ENCODE measurements at regions not wholly inside any gene's neighbourhood (a gene's known extent, or its start where the extent isn't known, plus 50 kb on each side); places are given as distances from the start of the nearest gene placed in this dataset.

DNA sequence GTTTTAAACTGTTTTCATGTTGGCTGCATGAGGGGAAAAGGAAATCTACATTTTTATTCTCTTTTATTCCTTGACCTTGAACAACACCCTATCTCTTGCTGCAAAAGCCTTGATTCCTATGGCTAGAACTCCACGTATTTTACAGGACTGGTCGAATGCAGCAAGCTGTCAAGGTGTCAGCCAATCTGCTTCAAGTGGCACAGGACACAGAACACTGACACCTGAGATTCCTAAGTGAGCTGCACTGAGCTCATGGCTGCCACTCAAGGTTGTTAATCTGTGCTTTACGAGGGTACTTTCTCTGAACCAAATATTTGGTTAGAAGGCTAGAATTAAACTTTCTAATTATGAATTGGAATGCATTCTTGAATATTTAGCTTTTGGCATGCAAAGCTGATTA is 349.7 kb upstream of the COBL start:
- TF ChIP-seq EZH2 (IDR thresholded peaks at IDR 0.05; ENCODE audit: low read depth), result no peak
- TF ChIP-seq, protein P1, sequence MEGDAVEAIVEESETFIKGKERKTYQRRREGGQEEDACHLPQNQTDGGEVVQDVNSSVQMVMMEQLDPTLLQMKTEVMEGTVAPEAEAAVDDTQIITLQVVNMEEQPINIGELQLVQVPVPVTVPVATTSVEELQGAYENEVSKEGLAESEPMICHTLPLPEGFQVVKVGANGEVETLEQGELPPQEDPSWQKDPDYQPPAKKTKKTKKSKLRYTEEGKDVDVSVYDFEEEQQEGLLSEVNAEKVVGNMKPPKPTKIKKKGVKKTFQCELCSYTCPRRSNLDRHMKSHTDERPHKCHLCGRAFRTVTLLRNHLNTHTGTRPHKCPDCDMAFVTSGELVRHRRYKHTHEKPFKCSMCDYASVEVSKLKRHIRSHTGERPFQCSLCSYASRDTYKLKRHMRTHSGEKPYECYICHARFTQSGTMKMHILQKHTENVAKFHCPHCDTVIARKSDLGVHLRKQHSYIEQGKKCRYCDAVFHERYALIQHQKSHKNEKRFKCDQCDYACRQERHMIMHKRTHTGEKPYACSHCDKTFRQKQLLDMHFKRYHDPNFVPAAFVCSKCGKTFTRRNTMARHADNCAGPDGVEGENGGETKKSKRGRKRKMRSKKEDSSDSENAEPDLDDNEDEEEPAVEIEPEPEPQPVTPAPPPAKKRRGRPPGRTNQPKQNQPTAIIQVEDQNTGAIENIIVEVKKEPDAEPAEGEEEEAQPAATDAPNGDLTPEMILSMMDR (conservative IDR thresholded peaks at IDR 0.05), result no peak
- H2AFZ ChIP-seq, result no peak overlapping the region
- ChIA-PET CTCF (no interaction called here), POLR2A (ENCODE audit: unreplicated experiment) (no interaction called here)
- no peaks in the 10 kb centered on the region for H3K79me2 ChIP-seq (ENCODE audit: low read depth)
- H3K4me2 ChIP-seq, result no peak overlapping the region
- no peaks in the 10 kb centered on the region for H3K36me3 ChIP-seq (ENCODE audit: low read depth)
- intact Hi-C loops (cut with micrococcal nuclease; ENCODE audit: unreplicated experiment), result no loop called here
- H3K4me1 ChIP-seq (replicated peaks; ENCODE audit: insufficient read depth), result no peaks in the 10 kb centered on the region
- H3F3A ChIP-seq (ENCODE audit: insufficient read depth, low read depth), result no peaks in the 10 kb centered on the region
- H3K27me3 ChIP-seq (ENCODE audit: insufficient read depth, low read depth), result peaks cover 71% of the 10 kb centered on the region
- no peak overlapping the region for H3K27ac ChIP-seq
- no peaks in the 10 kb centered on the region for H3K9me3 ChIP-seq (ENCODE audit: insufficient read depth, low read depth)
- H4K20me1 ChIP-seq (ENCODE audit: insufficient read depth), result no peaks in the 10 kb centered on the region
- DNase-seq, result no peak
- BruUV-seq (replicated peaks), result no TSS peak
- H3K4me3 ChIP-seq, result no peak overlapping the region
- H3K9me2 ChIP-seq (ENCODE audit: insufficient read depth), result no peaks in the 10 kb centered on the region

DNA sequence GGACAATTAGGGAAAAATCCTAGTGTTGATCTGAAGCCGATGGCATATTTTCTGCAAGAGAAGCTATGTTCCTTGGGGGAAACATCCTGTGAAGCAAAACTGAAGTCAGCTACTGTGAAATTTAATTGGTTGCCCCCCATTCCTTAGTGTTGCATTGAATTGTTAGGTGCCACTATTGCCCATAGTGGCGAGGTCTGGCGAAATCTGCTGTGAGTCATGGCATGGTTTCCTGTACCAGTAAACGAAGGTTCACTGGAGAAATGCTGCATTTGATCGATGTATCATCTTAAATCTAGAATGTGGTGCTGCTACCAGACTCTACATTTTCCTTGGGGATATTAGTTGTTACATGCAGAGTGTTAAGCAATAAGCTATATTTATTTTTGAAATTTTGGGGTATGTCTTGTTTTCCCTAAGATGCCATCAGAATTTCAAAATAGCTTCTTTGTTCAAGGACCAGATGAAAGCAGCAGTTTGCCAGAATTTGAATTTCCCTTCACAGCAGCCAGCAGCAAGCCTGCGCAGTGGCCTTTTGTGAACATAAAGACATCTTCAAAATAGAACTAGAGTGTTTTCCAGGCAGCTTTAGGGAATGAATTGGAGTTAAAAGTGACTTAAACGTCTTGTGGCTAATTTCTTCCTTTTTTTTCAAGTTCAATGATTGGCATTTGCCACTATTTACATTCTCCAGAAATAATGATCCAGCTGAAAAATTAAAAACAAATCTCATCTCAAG is 348.6 kb upstream of the COBL start:
- intact Hi-C loops (cut with micrococcal nuclease; ENCODE audit: unreplicated experiment), result no loop called here
- no peak overlapping the region for H3K4me2 ChIP-seq

DNA sequence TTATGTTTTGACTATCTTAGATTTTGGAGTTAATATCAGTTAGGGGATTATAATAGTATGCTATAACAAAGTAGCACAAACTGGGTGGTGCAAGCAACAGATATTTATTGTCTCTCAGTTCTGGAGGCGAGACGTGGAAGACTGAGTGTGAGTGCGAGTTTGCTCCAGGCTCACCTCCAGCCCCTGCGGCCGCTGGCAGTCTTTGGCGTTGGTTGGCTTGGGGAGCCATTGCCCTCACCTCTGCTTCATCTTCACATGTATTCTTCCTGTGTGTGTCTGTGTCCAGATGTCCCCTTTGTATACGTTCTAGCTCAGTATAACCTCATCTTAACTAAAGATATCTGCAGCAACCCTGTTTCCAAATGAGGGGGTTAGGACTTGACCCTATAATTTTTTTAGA is 343.9 kb upstream of the COBL start:
- Histone ChIP-seq H3K9me3 (ENCODE audit: insufficient read depth, low read depth) (no peaks in the 10 kb centered on the region), H3K4me1 (replicated peaks; ENCODE audit: insufficient read depth) (no peaks in the 10 kb centered on the region), H3K27me3 (ENCODE audit: insufficient read depth, low read depth) (peaks cover 80% of the 10 kb centered on the region), H4K20me1 (ENCODE audit: insufficient read depth) (no peaks in the 10 kb centered on the region), H3K27ac (no peak overlapping the region), H3F3A (ENCODE audit: insufficient read depth, low read depth) (no peaks in the 10 kb centered on the region), H3K36me3 (ENCODE audit: low read depth) (no peaks in the 10 kb centered on the region), H3K4me3 (no peak overlapping the region), H3K79me2 (ENCODE audit: low read depth) (no peaks in the 10 kb centered on the region), H3K4me2 (no peak overlapping the region), H2AFZ (no peak overlapping the region), H3K9me2 (ENCODE audit: insufficient read depth) (no peaks in the 10 kb centered on the region)
- intact Hi-C loops (cut with micrococcal nuclease; ENCODE audit: unreplicated experiment), result no loop called here
- ChIA-PET POLR2A (ENCODE audit: unreplicated experiment) (no interaction called here), CTCF (no interaction called here)
- no TSS peak for BruUV-seq (replicated peaks)
- DNase-seq, result peak in 1 of 2 experiments; percentile 3
- TF ChIP-seq, protein P1 (conservative IDR thresholded peaks at IDR 0.05), result no peak
- TF ChIP-seq EZH2 (IDR thresholded peaks at IDR 0.05; ENCODE audit: low read depth), result no peak

More for the DNA sequence above, 348.6 kb upstream of the COBL start:
- H3K27ac ChIP-seq, result no peak overlapping the region
- POLR2A ChIA-PET (ENCODE audit: unreplicated experiment), result no interaction called here
- no peaks in the 10 kb centered on the region for H3F3A ChIP-seq (ENCODE audit: insufficient read depth, low read depth)
- peaks cover 82% of the 10 kb centered on the region for H3K27me3 ChIP-seq (ENCODE audit: insufficient read depth, low read depth)
- H2AFZ ChIP-seq, result no peak overlapping the region
- H3K36me3 ChIP-seq (ENCODE audit: low read depth), result no peaks in the 10 kb centered on the region
- H3K9me2 ChIP-seq (ENCODE audit: insufficient read depth), result no peaks in the 10 kb centered on the region
- DNase-seq, result peak in 1 of 2 experiments; percentile 9
- no TSS peak for BruUV-seq (replicated peaks)
- H3K79me2 ChIP-seq (ENCODE audit: low read depth), result no peaks in the 10 kb centered on the region
- H3K4me1 ChIP-seq (replicated peaks; ENCODE audit: insufficient read depth), result no peaks in the 10 kb centered on the region
- no peaks in the 10 kb centered on the region for H3K9me3 ChIP-seq (ENCODE audit: insufficient read depth, low read depth)
- H3K4me3 ChIP-seq, result no peak overlapping the region
- CTCF ChIA-PET, result no interaction called here
- TF ChIP-seq, protein P1 (conservative IDR thresholded peaks at IDR 0.05), result no peak
- no peak for TF ChIP-seq EZH2 (IDR thresholded peaks at IDR 0.05; ENCODE audit: low read depth)
- H4K20me1 ChIP-seq (ENCODE audit: insufficient read depth), result no peaks in the 10 kb centered on the region
